ENCODE measurements at regions not wholly inside any gene's neighbourhood (a gene's known extent, or its start where the extent isn't known, plus 50 kb on each side); places are given as distances from the start of the nearest gene placed in this dataset.

- no peak overlapping the region for H3K4me3 Mint-ChIP-seq
These were observed 52.4 kb upstream of the SOX21 start for GRCh38 chr13:94764576-94765321.

More at GRCh38 chr13:94764576-94765321, 52.4 kb upstream of the SOX21 start:
- H3K27me3 Mint-ChIP-seq, result peaks cover 9% of the 10 kb centered on the region
- peaks cover 0 to 3% (median 0%) of the 10 kb centered on the region in 3 donors for H3K9me3 Mint-ChIP-seq
- no peaks in the 10 kb centered on the region for H3K4me1 Mint-ChIP-seq
- no peaks in the 10 kb centered on the region for H3K36me3 Mint-ChIP-seq
- H3K27ac Mint-ChIP-seq, result no peak overlapping the region

Measured in IgD-negative memory B cell (primary cell).